ENCODE measurements at regions not wholly inside any gene's neighbourhood (a gene's known extent, or its start where the extent isn't known, plus 50 kb on each side); places are given as distances from the start of the nearest gene placed in this dataset.

GRCh38 chr18:24797981-24798380, 337.5 kb downstream of the HRH4 start:
- DNase-seq = no peak

- DNase-seq = no peak
These were observed 338.7 kb downstream of the HRH4 start for GRCh38 chr18:24799176-24799575.

GRCh38 chr18:24799720-24800119, 339.3 kb downstream of the HRH4 start:
- no peak for DNase-seq

- no peak for DNase-seq
These were observed 340.6 kb downstream of the HRH4 start for GRCh38 chr18:24801001-24801400.

GRCh38 chr18:24802456-24802855, 342.0 kb downstream of the HRH4 start:
- no peak for DNase-seq

- no peak for DNase-seq
These were observed 344.7 kb downstream of the HRH4 start for GRCh38 chr18:24805156-24805555.

- no peak for DNase-seq
These were observed 348.9 kb downstream of the HRH4 start for GRCh38 chr18:24809173-24809950.

- DNase-seq = no peak
These were observed 350.3 kb downstream of the HRH4 start for GRCh38 chr18:24810561-24811305.

GRCh38 chr18:24811950-24812681, 351.7 kb downstream of the HRH4 start:
- DNase-seq = no peak

- DNase-seq = no peak
These were observed 354.1 kb downstream of the HRH4 start for GRCh38 chr18:24814521-24814920.

GRCh38 chr18:24817150-24817549, 356.7 kb downstream of the HRH4 start:
- DNase-seq = no peak

- DNase-seq = no peak
These were observed 357.3 kb downstream of the HRH4 start for GRCh38 chr18:24817587-24818371.

- no peak for DNase-seq
These were observed 358.0 kb downstream of the HRH4 start for GRCh38 chr18:24818441-24818840.

- DNase-seq = no peak
These were observed 358.9 kb downstream of the HRH4 start for GRCh38 chr18:24819141-24819890.

GRCh38 chr18:24825397-24825796, 365.0 kb downstream of the HRH4 start:
- no peak for DNase-seq

GRCh38 chr18:24826605-24827004, 366.2 kb downstream of the HRH4 start:
- no peak for DNase-seq

GRCh38 chr18:24827501-24827900, 367.1 kb downstream of the HRH4 start:
- no peak for DNase-seq

- no peak for DNase-seq
These were observed 370.6 kb downstream of the HRH4 start for GRCh38 chr18:24831081-24831480.

GRCh38 chr18:24831871-24832665, 371.6 kb downstream of the HRH4 start:
- no peak for DNase-seq

- DNase-seq = no peak
These were observed 375.3 kb downstream of the HRH4 start for GRCh38 chr18:24835751-24836150.

GRCh38 chr18:24837066-24837465, 376.6 kb downstream of the HRH4 start:
- no peak for DNase-seq

Measured in NCI-H2081 treated with DMSO at 0.1 percent for 48 hours (cell line).